GM19438 (cell line): ENCODE measurements at regions not wholly inside any gene's neighbourhood (a gene's known extent, or its start where the extent isn't known, plus 50 kb on each side); places are given as distances from the start of the nearest gene placed in this dataset.

Source experiments
- ATAC-seq: cut with Tn5 transposase; IDR thresholded peaks from one replicate; pipeline ENCODE4 v1.9.1; 2021; ENCODE audit warnings: low read depth; ENCODE audit not compliant: unreplicated experiment

DNA sequence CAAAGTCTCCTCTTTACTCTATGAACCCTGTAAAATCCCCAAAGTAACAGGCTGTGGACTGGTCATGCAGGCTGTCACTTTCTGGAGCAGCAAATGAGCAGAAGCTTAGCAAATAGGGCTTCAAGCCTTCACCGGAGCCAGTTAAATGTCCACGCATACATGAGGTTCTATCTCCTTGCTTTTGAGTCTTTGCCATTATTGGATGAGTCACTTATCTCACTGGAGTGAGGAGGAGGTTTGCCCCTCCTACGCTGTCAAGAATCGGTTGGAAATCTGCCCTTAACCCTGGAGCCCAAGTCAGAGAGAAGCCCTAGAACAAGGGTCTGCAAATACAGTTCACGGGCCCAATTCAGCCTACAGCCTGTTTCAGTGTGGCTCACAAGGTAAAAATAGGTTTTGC lies 126.1 kb upstream of the CTNNB1 start:
- no peak for ATAC-seq

DNA sequence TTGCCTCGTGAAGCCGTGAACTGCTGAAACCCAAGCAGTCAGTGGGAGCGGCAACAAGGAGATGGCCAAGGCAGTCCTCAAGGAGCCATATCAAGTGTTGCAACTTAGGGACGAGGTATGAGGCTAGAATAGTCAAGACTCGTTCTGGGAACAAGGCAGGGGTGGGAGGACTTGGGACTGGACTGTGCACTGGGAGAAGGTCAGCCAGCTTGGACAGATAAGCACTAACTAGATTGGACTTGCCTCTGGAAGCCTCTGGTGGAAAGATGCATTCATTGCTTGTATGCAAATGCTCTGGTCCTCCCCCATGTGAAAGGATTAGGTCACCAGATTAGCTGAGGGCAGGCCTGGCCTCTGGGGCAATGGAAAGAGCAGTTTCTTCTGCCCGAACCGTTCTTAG lies 123.3 kb upstream of the CTNNB1 start:
- ATAC-seq, result no peak

DNA sequence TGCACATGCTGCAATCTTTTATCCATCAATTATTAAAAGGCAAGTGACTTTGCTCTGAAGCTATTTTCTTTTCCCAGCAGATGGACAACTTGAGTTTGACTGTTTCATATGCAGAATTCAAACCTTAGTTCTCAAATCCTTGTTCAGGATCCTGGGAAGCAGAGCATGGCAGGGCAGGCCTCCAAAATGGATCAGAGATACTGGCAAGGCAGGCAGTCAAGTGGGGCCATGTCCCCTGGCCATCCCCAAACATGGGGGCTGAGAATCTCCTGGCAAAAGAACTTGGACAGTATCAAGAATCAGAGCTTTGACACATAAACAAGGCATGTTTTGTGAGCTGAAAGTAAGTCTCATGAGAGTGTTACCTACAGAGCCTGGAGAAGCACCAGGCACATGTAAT lies 122.9 kb upstream of the CTNNB1 start:
- ATAC-seq, result no peak

DNA sequence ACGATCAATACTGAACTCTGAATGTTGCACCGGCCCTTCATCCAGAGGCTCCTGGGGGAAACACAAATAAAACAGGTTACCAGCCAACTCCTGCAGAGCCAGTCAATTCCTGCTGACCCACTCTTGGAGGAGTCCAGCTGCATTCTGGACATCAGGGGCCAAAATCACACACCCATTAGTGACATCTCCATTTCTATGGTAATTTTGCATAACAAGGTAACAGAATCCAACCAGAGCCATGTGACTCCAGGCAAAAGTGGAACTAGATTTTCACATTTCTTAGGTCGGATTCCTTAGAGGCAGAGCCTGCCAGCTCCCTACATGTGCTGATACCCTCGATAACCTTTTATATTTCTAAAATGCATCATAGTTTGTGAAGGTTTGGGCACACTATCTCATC lies 119.2 kb upstream of the CTNNB1 start:
- no peak for ATAC-seq

DNA sequence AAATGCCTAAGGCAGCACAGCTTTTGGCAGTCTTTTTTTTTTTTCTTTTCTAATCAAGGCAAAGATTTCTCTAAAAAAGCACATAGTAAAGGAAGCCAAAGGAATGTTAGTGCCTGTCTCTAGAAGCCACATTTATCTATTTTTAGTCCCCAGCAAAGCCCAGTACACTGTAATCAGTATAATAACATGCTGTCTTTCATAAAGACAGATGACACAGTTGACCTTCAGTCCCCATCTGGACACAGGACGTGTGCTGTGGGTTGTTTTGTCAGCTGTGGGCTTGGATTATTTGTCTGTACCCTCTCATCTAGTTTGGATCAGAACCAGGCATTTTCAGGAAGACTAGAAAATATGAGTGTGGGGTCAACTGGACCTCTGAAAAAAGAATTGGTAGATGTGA lies 110.4 kb upstream of the CTNNB1 start:
- ATAC-seq, result no peak

DNA sequence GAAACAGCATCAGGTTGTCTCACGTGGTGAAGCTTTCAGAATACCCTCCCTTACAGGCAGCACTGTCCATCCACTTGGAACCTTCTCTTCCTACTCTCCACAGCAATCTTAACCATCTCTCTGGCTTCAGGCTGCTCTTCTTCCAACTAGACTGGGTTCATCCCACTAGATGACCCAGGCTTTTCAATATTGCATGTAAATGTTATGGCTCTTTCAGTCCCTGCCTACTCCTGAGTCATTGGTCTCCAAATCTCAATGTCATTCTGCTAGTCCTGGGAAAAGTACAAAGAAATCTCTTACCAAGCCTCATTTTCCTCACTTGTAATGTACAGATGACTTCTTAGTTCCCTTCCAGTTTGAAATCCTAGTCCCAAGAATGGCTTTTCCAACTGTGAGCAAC lies 109.7 kb upstream of the CTNNB1 start:
- ATAC-seq, result no peak

DNA sequence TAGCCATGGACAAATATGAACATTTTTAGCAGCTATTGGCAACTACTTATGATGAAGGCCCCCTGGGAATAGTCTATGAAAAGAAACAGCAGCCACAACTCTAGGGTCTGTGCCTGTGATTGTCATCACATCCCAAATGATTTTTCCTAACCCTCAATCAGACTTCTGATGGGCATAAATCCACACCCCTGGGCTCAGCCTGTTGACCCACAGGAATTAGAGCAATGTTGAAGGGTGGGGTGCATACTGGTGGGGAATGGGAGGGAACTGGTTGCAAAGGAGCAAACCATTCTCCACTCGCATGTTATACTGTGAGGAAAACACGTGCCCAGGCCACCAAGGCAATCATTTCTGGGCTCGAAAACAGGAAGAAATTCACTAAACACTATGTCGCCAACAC lies 106.5 kb upstream of the CTNNB1 start:
- no peak for ATAC-seq

DNA sequence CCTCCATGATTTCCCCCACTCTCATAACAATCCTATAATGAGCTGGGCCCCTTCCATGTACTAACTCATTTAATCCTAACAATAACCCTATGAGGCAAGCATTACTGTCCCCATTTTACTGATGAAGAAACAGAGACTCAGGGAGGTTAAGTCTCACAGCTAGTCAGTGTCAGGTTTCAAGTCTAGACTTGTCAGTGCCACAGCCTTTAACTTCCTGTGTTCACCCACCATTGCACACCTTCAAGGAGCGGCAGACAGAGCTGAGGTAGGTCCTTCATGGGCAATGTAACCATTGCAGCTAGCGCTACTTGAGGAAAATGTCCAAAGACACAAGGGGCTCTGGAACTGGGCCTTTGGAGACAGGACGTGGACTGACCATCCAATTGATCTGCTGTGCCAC lies 105.8 kb upstream of the CTNNB1 start:
- no peak for ATAC-seq

DNA sequence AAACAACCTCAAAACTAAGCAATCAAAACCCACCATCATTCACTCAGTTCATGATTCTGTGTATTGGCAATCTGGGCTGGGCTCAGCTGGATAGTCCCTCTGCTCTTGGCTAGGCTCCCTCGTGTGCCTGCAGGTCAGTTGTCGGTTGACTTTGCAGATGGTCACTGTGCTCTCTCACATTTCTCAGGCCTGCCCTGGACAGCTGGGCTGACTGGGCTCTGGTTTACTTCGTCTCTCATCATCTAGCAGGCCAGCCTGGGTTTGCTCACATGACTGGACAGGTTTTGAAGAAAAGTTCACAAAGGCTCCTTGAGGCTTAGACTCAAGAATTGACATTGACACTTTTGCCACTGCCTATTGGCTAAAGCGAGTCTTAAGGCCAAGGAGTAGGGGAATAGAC lies 105.0 kb upstream of the CTNNB1 start:
- ATAC-seq, result no peak

DNA sequence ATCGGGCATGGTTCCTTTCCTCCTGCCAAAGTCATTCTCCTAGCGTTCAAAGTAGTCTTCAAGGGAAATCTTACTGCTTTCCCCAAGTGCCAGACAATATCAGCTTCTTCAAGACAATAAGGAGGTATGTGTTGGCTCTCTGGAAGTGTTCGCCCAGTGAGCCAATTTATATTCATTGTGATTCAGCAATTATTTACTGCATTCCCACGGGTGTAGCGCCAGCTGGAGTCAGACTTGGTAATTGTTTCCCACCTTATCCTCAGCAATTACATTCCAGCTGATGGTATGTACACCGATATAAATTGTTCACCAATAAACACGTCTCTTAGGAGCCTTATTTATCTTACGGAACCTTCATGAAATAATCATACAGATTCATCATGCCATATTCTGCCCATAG lies 103.6 kb upstream of the CTNNB1 start:
- ATAC-seq, result no peak

DNA sequence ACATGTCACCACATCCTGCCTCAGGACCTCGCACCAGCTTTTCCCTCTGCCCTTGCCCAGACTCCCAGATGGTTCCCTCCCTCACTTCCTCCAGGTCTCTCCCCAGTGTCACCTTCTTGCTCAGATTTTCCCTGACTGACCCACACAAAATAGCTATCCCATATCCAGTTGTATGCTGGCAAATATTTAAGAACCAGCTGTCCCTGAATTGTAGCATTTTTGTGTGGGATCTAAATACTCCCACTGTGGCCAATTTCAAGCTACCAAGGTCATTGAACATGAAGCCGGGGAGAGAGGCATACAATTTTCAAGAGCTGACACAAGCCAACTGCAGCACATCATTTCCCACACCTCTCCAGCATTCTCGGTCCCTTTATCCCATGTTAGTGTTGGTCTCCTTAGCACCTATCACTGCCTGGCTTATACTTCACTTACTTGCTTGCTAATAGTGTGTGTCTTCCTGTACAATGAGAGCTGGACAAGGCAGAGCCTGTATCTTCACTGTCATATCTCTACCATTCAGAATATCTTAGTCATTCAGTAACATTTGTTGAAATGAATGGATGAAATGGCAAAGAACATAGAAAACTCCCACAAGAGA lies 101.3 kb upstream of the CTNNB1 start:
- ATAC-seq, result no peak

DNA sequence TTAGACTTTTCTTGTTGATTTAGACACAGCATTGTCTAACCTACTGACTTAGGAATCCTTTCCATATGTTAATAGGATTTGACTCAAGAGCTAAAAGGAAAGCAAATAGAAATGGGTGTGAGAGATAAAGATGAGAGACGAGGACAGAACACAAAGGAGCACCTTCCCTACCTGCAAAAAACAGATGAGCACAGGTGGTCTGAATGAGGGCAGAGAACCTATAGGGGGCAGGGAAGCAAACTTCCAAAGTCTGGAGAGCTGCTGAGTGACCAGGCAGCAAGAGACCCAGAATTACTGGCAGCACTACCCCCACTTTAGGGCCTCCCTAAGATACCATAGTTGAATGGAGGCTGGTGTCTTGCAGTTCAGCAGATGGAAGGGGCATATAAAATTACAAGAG lies 98.1 kb upstream of the CTNNB1 start:
- ATAC-seq, result no peak

DNA sequence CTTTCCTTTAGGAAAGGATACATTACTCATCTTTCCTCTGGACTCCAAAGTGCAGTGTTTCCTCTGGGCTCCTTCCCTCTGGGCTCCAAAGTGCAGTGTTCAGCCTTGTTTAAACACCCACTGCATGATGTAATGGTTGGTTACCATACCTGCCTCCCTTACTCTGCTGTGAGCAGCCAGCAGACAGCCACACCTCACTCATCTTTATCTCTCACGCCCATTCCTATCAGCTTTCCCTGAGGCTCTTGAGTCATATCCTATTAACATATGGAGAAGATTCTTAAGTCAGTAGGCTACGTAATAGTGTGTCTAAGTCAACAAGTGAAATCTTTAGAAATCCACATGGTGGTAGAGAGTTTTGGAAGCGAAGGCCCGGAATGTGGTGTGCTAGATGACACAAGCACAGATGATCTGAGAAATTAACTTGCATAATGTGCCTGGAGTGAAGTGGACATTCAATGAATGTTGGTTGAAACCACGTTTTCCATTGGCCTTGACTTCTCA lies 97.2 kb upstream of the CTNNB1 start:
- ATAC-seq, result no peak

DNA sequence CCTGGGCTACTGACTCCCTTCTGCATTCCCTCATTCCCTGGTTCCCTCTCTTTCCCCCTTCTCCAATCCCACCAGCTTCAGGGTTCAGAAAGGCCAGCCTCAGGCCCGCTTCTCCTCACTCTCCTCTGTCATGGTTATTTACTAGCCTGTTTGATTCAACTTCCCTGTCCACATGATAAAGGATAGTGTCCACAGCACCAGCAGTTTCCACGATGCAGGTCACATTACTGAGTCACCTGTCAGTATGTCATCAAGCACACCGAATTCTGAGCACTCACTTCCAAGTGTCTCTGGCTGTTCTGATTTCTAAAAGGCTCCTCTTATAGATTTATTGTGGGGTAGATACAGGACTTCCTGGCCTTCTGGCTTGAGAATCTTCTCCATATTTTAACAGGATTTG lies 96.6 kb upstream of the CTNNB1 start:
- ATAC-seq, result no peak

DNA sequence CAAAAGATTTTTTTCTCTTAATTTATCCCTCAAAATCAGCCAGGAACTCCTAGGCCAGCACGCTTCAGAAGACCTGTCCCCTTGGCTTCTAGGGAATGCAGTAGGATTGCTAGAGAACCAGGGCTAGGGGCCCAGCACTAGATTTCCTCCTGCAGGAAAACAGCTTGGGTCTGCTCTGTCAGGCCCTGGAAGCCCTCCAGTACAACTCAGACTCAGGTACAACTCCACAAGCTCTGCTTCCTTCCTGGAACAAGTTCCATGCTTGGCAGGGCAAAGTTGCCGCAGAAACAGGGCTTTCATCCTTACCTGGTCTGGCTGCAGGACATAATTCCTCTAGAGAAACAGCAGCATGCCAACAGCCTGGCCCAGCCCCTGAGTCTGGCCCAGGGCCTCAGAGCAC lies 96.1 kb upstream of the CTNNB1 start:
- no peak for ATAC-seq

DNA sequence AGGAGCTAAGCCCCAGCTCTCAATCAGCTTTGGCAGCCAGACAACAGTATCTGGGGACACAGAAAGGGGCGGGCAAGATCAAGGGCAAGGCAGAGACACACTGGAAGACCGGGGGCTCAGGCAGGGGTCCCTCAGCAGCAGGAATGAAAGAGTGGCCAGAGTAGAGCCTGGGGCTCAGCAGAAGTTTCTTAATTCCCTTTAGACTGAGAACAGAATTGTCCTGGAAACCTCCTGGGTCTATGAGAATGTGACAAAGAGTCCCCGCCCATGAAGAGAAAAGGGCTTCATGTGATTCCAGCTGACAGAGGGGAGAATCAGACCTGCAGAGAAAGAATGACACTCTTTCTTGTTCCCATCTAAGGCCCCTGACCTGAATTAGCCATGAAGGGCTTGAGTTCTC lies 95.2 kb upstream of the CTNNB1 start:
- ATAC-seq, result no peak

DNA sequence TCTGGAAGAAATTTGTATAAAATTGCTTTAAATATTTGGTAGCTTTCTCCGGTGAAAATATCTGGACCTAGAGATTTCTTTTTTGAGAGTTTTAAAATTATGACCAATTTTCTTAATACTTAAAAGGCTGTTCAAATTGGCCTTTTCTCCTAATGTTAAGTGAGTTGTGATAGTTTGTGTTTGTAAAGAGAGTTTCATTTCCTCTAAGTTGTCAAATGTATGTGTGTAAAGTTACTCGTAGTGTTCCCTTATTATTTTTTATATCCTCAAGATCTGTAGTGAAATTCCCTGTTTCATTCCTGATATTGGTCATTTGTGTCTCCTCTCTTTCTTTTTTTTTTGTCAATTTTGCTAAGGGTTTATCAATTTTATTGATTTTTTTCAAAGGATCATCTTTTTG lies 92.6 kb upstream of the CTNNB1 start:
- no peak for ATAC-seq

DNA sequence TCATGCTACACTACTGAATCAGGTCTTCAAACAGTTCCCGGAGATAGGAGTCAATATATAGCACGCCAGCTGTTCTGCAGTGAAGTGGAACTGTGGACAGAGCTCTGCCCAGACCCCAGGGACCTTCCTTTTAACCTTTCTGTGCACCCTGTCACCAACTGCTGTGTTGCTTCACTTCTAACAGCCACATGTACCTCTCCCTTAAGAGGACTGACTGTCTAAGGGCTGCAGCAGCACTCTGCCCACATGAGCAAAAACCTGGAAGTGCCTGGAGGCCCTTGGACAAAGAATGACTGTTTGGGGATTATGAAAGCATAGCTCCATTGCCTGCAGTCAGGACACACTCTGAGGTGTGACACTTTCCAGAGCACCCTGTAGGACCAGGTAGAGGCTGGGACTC lies 88.3 kb upstream of the CTNNB1 start:
- no peak for ATAC-seq

DNA sequence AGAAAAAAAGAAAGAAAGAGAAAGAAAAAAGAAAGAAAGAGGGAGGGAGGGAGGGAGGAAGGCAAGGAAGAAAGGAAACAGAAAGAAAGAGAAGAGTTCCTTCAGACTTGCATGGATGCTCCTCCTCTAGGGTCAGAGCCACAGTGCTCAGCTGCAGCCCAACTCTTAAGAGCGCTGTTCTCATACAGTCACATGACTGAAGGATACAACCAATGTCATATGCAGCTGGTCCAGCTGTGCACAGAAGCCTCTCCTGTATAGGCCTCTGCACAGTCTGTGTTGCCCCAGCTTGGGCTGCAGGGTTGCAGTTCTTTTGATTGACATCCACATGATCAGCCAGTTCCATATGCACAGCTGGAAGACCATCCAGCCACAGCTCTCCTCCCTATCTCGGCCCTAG lies 86.8 kb upstream of the CTNNB1 start:
- ATAC-seq, result no peak

DNA sequence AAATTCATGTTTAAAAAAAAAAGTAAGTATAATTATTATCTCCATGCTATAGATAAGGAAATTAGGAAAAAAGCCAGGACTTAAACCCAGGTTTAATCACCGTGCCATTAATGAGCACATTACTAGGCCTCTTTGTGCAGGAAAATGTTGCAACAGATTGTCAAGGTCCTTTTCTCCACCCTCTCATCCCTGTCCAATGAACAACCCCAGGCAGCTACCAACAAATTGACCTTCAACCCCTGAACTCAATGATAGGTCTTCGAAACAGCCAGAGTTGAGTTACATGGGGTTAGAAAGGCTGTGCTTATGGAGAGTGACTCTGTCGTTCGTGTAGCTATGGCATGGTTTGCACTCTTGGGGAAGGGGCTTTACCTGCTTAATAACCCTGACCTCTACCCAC lies 84.2 kb upstream of the CTNNB1 start:
- no peak for ATAC-seq

DNA sequence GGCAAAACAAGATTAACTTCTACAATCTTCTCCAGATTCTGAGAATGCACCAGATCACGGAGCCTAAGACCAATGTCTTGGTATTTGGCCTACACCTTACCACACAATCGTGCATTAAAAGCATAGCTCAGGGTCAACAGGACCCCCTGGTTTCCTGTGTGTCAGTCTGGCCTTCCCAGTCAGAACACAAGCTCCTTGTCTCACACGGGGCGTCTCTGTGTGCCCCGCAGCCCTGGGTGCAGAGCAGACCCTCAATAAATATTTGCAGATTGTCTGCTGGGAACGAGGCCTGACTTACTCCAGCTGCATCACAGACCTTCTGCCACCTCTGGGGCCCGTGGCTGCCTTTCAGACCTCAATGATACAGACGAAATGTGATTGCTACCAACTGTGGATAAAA lies 82.5 kb upstream of the CTNNB1 start:
- no peak for ATAC-seq

DNA sequence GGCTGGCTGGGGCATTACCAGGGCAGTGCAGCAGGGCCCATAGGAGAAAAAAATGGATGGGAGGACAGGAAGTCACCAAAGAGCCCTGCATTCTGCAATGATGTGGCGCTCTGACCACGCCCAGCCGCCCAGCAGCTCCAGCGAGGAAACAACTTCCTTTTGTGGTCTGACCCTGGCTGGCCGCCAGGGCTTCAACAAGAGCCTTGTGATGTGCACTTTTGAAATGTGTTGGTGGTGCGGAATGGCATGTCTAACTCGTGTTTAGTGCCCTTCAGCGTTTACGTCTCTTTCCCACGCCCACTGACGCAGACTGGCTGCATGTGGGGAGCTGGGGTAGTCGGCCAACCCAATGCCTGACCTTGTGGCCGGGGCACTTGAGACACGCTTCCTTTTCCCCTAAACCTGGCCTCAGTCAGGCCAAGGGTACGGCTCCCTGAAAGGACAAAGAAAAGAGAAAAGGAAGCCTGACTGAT lies 81.9 kb upstream of the CTNNB1 start:
- peak; percentile 96 for ATAC-seq
